Hepatocyte (in vitro differentiated cells): ENCODE measurements at regions not wholly inside any gene's neighbourhood (a gene's known extent, or its start where the extent isn't known, plus 50 kb on each side); places are given as distances from the start of the nearest gene placed in this dataset.

Source experiments
- DNase-seq: peaks from one replicate; pipeline ENCODE4 v3.0.0-alpha.2; 2016; ENCODE audit warnings: low spot score
- H2AFZ ChIP-seq: fragments of 200-600 bp; sonication (generic); 2 replicates; pipeline ENCODE4 v1.6.0; 2016; ENCODE audit warnings: antibody characterized with exemption, mild to moderate bottlenecking
- H3K27ac ChIP-seq: fragments of 200-600 bp; sonication (generic); 2 replicates; pipeline ENCODE4 v1.5.1; 2016; ENCODE audit warnings: mild to moderate bottlenecking
- H3K27me3 ChIP-seq: fragments of 200-600 bp; sonication (generic); 2 replicates; pipeline ENCODE4 v1.6.1; 2016
- H3K36me3 ChIP-seq: fragments of 200-600 bp; sonication (generic); replicated peaks from 2 replicates; pipeline ENCODE4 v1.5.1; 2016; ENCODE audit warnings: low read depth; ENCODE audit not compliant: insufficient read depth
- H3K4me1 ChIP-seq: fragments of 200-600 bp; sonication (generic); 2 replicates; pipeline ENCODE4 v1.5.1; 2016; ENCODE audit warnings: mild to moderate bottlenecking, moderate library complexity; ENCODE audit not compliant: insufficient read depth
- H3K4me2 ChIP-seq: fragments of 200-600 bp; sonication (generic); 2 replicates; pipeline ENCODE4 v1.6.0; 2016
- H3K4me3 ChIP-seq: fragments of 200-600 bp; sonication (generic); 2 replicates; pipeline ENCODE4 v1.5.1; 2016; ENCODE audit warnings: mild to moderate bottlenecking
- H3K79me2 ChIP-seq: fragments of 200-600 bp; sonication (generic); 2 replicates; pipeline ENCODE4 v1.6.0; 2017; ENCODE audit warnings: mild to moderate bottlenecking
- H3K9me2 ChIP-seq: fragments of 200-600 bp; sonication (generic); replicated peaks from 2 replicates; pipeline ENCODE4 v1.6.0; 2017; ENCODE audit warnings: mild to moderate bottlenecking; ENCODE audit not compliant: insufficient read depth
- H3K9me3 ChIP-seq: fragments of 200-600 bp; sonication (generic); 2 replicates; pipeline ENCODE4 v1.5.1; 2016; ENCODE audit warnings: low read depth, mild to moderate bottlenecking
- H4K20me1 ChIP-seq: fragments of 200-600 bp; sonication (generic); 2 replicates; pipeline ENCODE4 v1.6.0; 2016; ENCODE audit warnings: mild to moderate bottlenecking; ENCODE audit not compliant: insufficient read depth, poor library complexity, severe bottlenecking
- CTCF ChIP-seq: fragments of 200-600 bp; sonication (generic); IDR thresholded peaks from 2 replicates; pipeline ENCODE4 v1.5.1; 2016; ENCODE audit warnings: antibody characterized with exemption, mild to moderate bottlenecking; ENCODE audit not compliant: poor library complexity
- EZH2 ChIP-seq: fragments of 200-600 bp; sonication (generic); IDR thresholded peaks from 2 replicates; pipeline ENCODE4 v1.6.1; 2016; ENCODE audit warnings: antibody characterized with exemption, mild to moderate bottlenecking, borderline replicate concordance
- EZH2phosphoT487 ChIP-seq: fragments of 200-600 bp; sonication (generic); IDR thresholded peaks from one replicate; pipeline ENCODE4 v1.6.1; 2018; ENCODE audit warnings: antibody characterized with exemption, mild to moderate bottlenecking, low read depth, moderate library complexity; ENCODE audit not compliant: unreplicated experiment, severe bottlenecking
- WGBS: methylation state at CpG from one replicate; pipeline ENCODE4 v1.1.6; 2016; ENCODE audit warnings: low lambda C conversion rate; ENCODE audit errors: missing lambda C conversion rate; 5-methylcytosine and 5-hydroxymethylcytosine counted together

GRCh38 chr17:73698966-73699365 lies 54.7 kb upstream of the SDK2 start:
- Histone ChIP-seq H3K36me3 (no peaks in the 10 kb centered on the region), H4K20me1 (no peaks in the 10 kb centered on the region), H3K27me3 (no peaks in the 10 kb centered on the region), H3K79me2 (no peaks in the 10 kb centered on the region), H3K9me2 (no peaks in the 10 kb centered on the region), H3K4me2 (no peak overlapping the region), H3K27ac (no peak overlapping the region), H3K4me3 (no peak overlapping the region), H3K4me1 (no peaks in the 10 kb centered on the region), H3K9me3 (no peaks in the 10 kb centered on the region), H2AFZ (no peak overlapping the region)
- WGBS, result 86% methylated on average over 5 of the region's 5 CpGs
- TF ChIP-seq EZH2phosphoT487, result no peak
- no peak for TF ChIP-seq CTCF
- no peak for TF ChIP-seq EZH2
- no peak for DNase-seq

- Histone ChIP-seq H3K79me2 (no peaks in the 10 kb centered on the region), H3K36me3 (no peaks in the 10 kb centered on the region), H3K9me3 (no peaks in the 10 kb centered on the region), H3K9me2 (no peaks in the 10 kb centered on the region), H4K20me1 (no peaks in the 10 kb centered on the region), H3K27me3 (no peaks in the 10 kb centered on the region), H3K4me1 (no peaks in the 10 kb centered on the region), H2AFZ (no peak overlapping the region), H3K4me2 (no peak overlapping the region), H3K4me3 (no peak overlapping the region), H3K27ac (no peak overlapping the region)
- TF ChIP-seq CTCF, result no peak
- TF ChIP-seq EZH2, result no peak
- no peak for TF ChIP-seq EZH2phosphoT487
- WGBS, result 89% methylated on average over 8 of the region's 8 CpGs
- DNase-seq, result no peak
Measured at GRCh38 chr17:73701701-73702100, 57.5 kb upstream of the SDK2 start.

DNA sequence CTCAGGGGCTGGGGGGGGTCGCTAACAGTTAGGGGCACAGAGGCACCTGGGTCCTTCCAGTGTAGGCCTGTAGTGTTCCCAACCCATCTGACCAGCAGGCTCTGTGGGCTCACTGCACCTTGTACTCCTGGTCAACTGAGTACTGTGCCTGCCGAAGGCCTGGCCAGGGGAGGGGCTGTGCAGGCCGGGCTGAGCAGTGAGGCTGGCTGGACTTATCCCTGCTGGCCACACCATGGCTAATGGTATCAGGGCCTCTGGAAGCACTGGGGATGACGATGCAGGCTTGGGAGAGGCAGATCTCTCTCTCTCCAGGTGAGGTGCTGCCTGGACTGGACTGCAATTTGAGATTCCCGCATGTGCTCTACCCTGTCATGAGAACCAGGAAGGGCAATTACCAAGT lies 58.9 kb upstream of the SDK2 start:
- no peaks in the 10 kb centered on the region for H3K36me3 ChIP-seq
- no peak for DNase-seq
- H3K79me2 ChIP-seq, result no peaks in the 10 kb centered on the region
- H3K4me3 ChIP-seq, result no peak overlapping the region
- no peaks in the 10 kb centered on the region for H3K27me3 ChIP-seq
- H3K27ac ChIP-seq, result no peak overlapping the region
- H3K4me2 ChIP-seq, result no peak overlapping the region
- no peaks in the 10 kb centered on the region for H4K20me1 ChIP-seq
- H3K9me3 ChIP-seq, result no peaks in the 10 kb centered on the region
- no peak overlapping the region for H2AFZ ChIP-seq
- H3K9me2 ChIP-seq, result no peaks in the 10 kb centered on the region
- 59% methylated on average over 5 of the region's 5 CpGs for WGBS
- no peaks in the 10 kb centered on the region for H3K4me1 ChIP-seq
- TF ChIP-seq EZH2phosphoT487 (no peak), EZH2 (no peak), CTCF (no peak)

GRCh38 chr17:73703917-73704316 lies 59.7 kb upstream of the SDK2 start:
- TF ChIP-seq EZH2 (no peak), CTCF (no peak), EZH2phosphoT487 (no peak)
- no peaks in the 10 kb centered on the region for H3K27me3 ChIP-seq
- no peaks in the 10 kb centered on the region for H3K9me2 ChIP-seq
- no peaks in the 10 kb centered on the region for H3K79me2 ChIP-seq
- 91% methylated on average over 2 of the region's 2 CpGs for WGBS
- no peaks in the 10 kb centered on the region for H3K4me1 ChIP-seq
- H3K36me3 ChIP-seq, result no peaks in the 10 kb centered on the region
- no peaks in the 10 kb centered on the region for H4K20me1 ChIP-seq
- H2AFZ ChIP-seq, result no peak overlapping the region
- H3K4me2 ChIP-seq, result no peak overlapping the region
- H3K4me3 ChIP-seq, result no peak overlapping the region
- H3K9me3 ChIP-seq, result no peaks in the 10 kb centered on the region
- no peak for DNase-seq
- no peak overlapping the region for H3K27ac ChIP-seq
